Calu3 (cell line): ENCODE measurements at regions not wholly inside any gene's neighbourhood (a gene's known extent, or its start where the extent isn't known, plus 50 kb on each side); places are given as distances from the start of the nearest gene placed in this dataset.
"Not testable (repeated sequence)": the region's sequence is repeated elsewhere in the genome, so short reads cannot be mapped to it uniquely, and the experiment has no call there.

ENCODE experiments used
- BruUV-seq: library from RNA; stranded (reverse); fragments of 400-500 nt; replicated peaks from 2 replicates; lab custom pipeline; 2021; lab: Mats Ljungman, UMichigan
- CTCF ChIA-PET: fragments of 300-600 bp; sonication (Branson Sonifier 250); formaldehyde crosslinking; loops from one replicate; lab custom pipeline; 2022; ENCODE audit warnings: antibody characterized with exemption; lab: Charles Lee
- DNase-seq: peaks from one replicate; pipeline ENCODE4 v3.0.0; 2022
- H3K27ac Mint-ChIP-seq: one replicate; pipeline ENCODE4 v1.8.0; 2022; ENCODE audit warnings: mixed read lengths; ENCODE audit not compliant: unreplicated experiment
- H3K27me3 Mint-ChIP-seq: one replicate; pipeline ENCODE4 v1.8.0; 2022; ENCODE audit warnings: mixed read lengths; ENCODE audit not compliant: unreplicated experiment
- H3K36me3 Mint-ChIP-seq: one replicate; pipeline ENCODE4 v1.8.0; 2022; ENCODE audit warnings: mild to moderate bottlenecking, moderate library complexity, mixed read lengths; ENCODE audit not compliant: insufficient read depth, unreplicated experiment
- H3K4me1 Mint-ChIP-seq: one replicate; pipeline ENCODE4 v1.8.0; 2022; ENCODE audit warnings: mild to moderate bottlenecking, low read depth, mixed read lengths; ENCODE audit not compliant: unreplicated experiment
- H3K4me3 Mint-ChIP-seq: one replicate; pipeline ENCODE4 v1.8.0; 2022; ENCODE audit warnings: mild to moderate bottlenecking, low read depth, moderate library complexity, mixed read lengths; ENCODE audit not compliant: unreplicated experiment
- H3K9me3 Mint-ChIP-seq: one replicate; pipeline ENCODE4 v1.8.0; 2022; ENCODE audit warnings: low read depth, mixed read lengths; ENCODE audit not compliant: unreplicated experiment
- CTCF ChIP-seq: fragments of 200-600 bp; IDR thresholded peaks from one replicate; pipeline ENCODE4 v1.8.0; 2022; ENCODE audit warnings: antibody characterized with exemption; ENCODE audit not compliant: unreplicated experiment
- intact Hi-C: fragments of 100-400 bp; cut with micrococcal nuclease; formaldehyde crosslinking; loops from one replicate; pipeline ENCODE4 v1.10.0; 2022; ENCODE audit not compliant: unreplicated experiment

- no peaks in the 10 kb centered on the region for H3K4me1 Mint-ChIP-seq
- TF ChIP-seq CTCF, result no peak
- DNase-seq, result no peak
- H3K27ac Mint-ChIP-seq, result no peak overlapping the region
- no peaks in the 10 kb centered on the region for H3K27me3 Mint-ChIP-seq
- no peaks in the 10 kb centered on the region for H3K36me3 Mint-ChIP-seq
- no peak overlapping the region for H3K4me3 Mint-ChIP-seq
- CTCF ChIA-PET, result no interaction called here
- no TSS peak for BruUV-seq
- intact Hi-C loops, result no loop called here
- no peaks in the 10 kb centered on the region for H3K9me3 Mint-ChIP-seq
Observed at GRCh38 chr18:70535041-70535440, 246.2 kb downstream of the SOCS6 start.

GRCh38 chr18:70525322-70525721 is 236.5 kb downstream of the SOCS6 start:
- H3K36me3 Mint-ChIP-seq, BruUV-seq, H3K4me1 Mint-ChIP-seq, DNase-seq, H3K4me3 Mint-ChIP-seq, intact Hi-C loops, H3K9me3 Mint-ChIP-seq, H3K27ac Mint-ChIP-seq, CTCF ChIA-PET, H3K27me3 Mint-ChIP-seq: not testable (repeated sequence)

- intact Hi-C loops, result no loop called here
- Mint-ChIP-seq H3K9me3 (peaks cover 3% of the 10 kb centered on the region), H3K4me3 (no peak overlapping the region), H3K36me3 (no peaks in the 10 kb centered on the region), H3K27ac (no peak overlapping the region), H3K4me1 (no peaks in the 10 kb centered on the region), H3K27me3 (no peaks in the 10 kb centered on the region)
- CTCF ChIA-PET, result no interaction called here
- TF ChIP-seq CTCF, result no peak
- no TSS peak for BruUV-seq
- DNase-seq, result no peak
Observed at GRCh38 chr18:70523792-70524182, 234.9 kb downstream of the SOCS6 start.

DNA sequence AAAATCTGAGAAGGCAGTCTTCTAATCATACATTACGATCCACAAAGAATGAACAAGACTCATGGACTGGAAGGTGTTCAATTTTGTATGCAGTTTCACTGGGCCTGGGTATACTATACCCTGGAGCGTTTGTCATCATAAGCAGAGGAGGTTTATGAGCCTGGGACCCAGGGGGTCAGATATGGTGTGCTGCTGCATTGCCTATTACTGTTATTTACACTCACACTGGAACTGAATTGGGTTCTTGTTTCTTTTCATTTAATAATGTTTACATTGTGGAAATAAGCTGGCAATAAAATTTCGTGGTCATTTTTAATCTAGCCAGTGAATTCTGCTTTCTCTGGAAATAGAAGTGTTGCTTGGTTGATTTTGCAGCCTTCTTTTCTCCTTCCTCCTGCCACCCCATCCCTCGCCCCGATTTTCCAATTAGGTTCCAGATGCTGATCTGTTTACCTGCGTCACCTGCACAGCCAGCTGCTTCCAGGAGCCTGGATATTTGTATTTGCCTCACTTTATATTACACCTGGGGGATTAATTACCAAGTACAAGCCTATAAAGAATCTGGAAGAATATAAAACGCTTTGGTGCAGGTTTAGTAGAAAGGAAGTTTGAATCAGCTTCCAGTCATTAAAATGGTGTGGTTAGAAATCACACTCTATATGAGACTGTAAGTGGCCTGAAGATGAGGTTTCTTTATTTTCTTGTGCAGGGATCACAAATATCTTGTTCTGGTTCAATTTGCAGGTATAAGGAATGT is 234.4 kb downstream of the SOCS6 start:
- intact Hi-C loops, result no loop called here
- H3K36me3 Mint-ChIP-seq, result no peaks in the 10 kb centered on the region
- H3K4me3 Mint-ChIP-seq, result no peak overlapping the region
- no TSS peak for BruUV-seq
- H3K4me1 Mint-ChIP-seq, result no peaks in the 10 kb centered on the region
- no peaks in the 10 kb centered on the region for H3K27me3 Mint-ChIP-seq
- CTCF ChIA-PET, result no interaction called here
- no peak for DNase-seq
- no peak overlapping the region for H3K27ac Mint-ChIP-seq
- no peak for TF ChIP-seq CTCF
- H3K9me3 Mint-ChIP-seq, result peaks cover 3% of the 10 kb centered on the region

DNA sequence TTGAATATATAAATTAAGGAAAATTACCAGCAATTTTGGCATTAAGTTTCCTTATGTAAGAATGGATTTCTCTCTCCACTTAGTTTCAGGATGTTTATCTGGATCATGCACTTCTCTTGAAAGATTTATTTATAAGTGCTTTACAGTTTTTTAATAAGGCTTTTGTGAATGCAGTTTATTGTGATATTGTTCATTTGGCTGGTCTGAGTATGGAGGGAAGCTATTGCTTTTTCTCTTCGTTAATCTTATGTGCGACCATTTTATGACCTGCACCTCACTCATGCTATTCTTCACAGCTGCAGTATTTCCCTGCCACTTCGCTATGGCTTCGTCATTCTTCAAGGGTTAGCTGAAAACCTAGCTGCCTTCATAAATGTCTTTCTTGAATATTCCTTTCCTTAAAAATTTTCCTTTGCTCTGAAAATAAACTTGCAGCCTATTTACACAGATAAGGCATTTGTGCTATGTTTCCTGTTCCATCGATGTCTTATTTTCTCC is 233.4 kb downstream of the SOCS6 start:
- intact Hi-C loops, result no loop called here
- no peak for DNase-seq
- no peaks in the 10 kb centered on the region for H3K4me1 Mint-ChIP-seq
- no peak overlapping the region for H3K27ac Mint-ChIP-seq
- H3K9me3 Mint-ChIP-seq, result peaks cover 3% of the 10 kb centered on the region
- no peak for TF ChIP-seq CTCF
- no TSS peak for BruUV-seq
- H3K4me3 Mint-ChIP-seq, result no peak overlapping the region
- CTCF ChIA-PET, result no interaction called here
- H3K36me3 Mint-ChIP-seq, result no peaks in the 10 kb centered on the region
- H3K27me3 Mint-ChIP-seq, result no peaks in the 10 kb centered on the region
